IMR-90 (cell line): ENCODE measurements at regions not wholly inside any gene's neighbourhood (a gene's known extent, or its start where the extent isn't known, plus 50 kb on each side); places are given as distances from the start of the nearest gene placed in this dataset.

ENCODE experiments used
- ATAC-seq: fragments of 200-7000 bp; cut with Tn5 transposase; 2 replicates; pipeline ENCODE4 v1.9.1; 2020; ENCODE audit warnings: low read depth, mild to moderate bottlenecking, moderate library complexity
- BruUV-seq: library from RNA; stranded (reverse); fragments of 400-500 nt; replicated peaks from 2 replicates; lab custom pipeline; 2021; lab: Mats Ljungman, UMichigan
- CTCF ChIA-PET: fragments of 300-600 bp; formaldehyde crosslinking; extraction: SDS; loops from one replicate; lab custom pipeline; 2021; ENCODE audit warnings: antibody characterized with exemption; lab: Yijun Ruan, JAX
- POLR2A ChIA-PET: fragments of 300-600 bp; sonication (Branson Sonifier 250); formaldehyde crosslinking; loops from one replicate; lab custom pipeline; 2022; ENCODE audit warnings: antibody characterized with exemption; ENCODE audit not compliant: unreplicated experiment; lab: Charles Lee
- DNase-seq: peaks from one replicate; pipeline ENCODE4 v3.0.0; 2013
- H2AFZ ChIP-seq: replicated peaks from 2 replicates; pipeline ENCODE3; 2013; ENCODE audit warnings: low read length, mild to moderate bottlenecking; ENCODE audit not compliant: poor library complexity
- H2AK5ac ChIP-seq: 2 replicates; pipeline ENCODE4 v1.6.1; 2013; ENCODE audit warnings: low read depth, low read length, inconsistent platforms
- H2AK9ac ChIP-seq: replicated peaks from 2 replicates; pipeline ENCODE3; 2013; ENCODE audit warnings: mild to moderate bottlenecking, low read depth, low read length, moderate library complexity; ENCODE audit not compliant: poor library complexity
- H2BK120ac ChIP-seq: 2 replicates; pipeline ENCODE4 v1.6.1; 2013; ENCODE audit warnings: low read depth, low read length, inconsistent platforms
- H2BK15ac ChIP-seq: 3 replicates; pipeline ENCODE4 v1.6.1; 2013; ENCODE audit warnings: low read depth, low read length, inconsistent platforms
- H2BK20ac ChIP-seq: 2 replicates; pipeline ENCODE4 v1.6.1; 2013; ENCODE audit warnings: low read depth, mild to moderate bottlenecking, inconsistent platforms, low read length, moderate library complexity
- H2BK5ac ChIP-seq: 2 replicates; pipeline ENCODE4 v1.6.1; 2013; ENCODE audit warnings: mild to moderate bottlenecking, low read depth, low read length, inconsistent platforms; ENCODE audit not compliant: poor library complexity, severe bottlenecking
- H3K14ac ChIP-seq: replicated peaks from 2 replicates; pipeline ENCODE4 v1.6.1; 2013; ENCODE audit warnings: low read depth, low read length, inconsistent platforms
- H3K18ac ChIP-seq: 2 replicates; pipeline ENCODE4 v1.6.1; 2013; ENCODE audit warnings: low read depth, low read length, control low read depth
- H3K23ac ChIP-seq: 2 replicates; pipeline ENCODE4 v1.6.1; 2013; ENCODE audit warnings: low read depth, low read length, inconsistent platforms
- H3K27ac ChIP-seq: 2 replicates; pipeline ENCODE4 v1.5.1; 2013; ENCODE audit warnings: mild to moderate bottlenecking, control low read depth, low read length; ENCODE audit not compliant: insufficient read depth
- H3K27me3 ChIP-seq: 2 replicates; pipeline ENCODE4 v1.6.1; 2013; ENCODE audit warnings: low read length; ENCODE audit not compliant: control insufficient read depth, insufficient read depth
- H3K36me3 ChIP-seq: 2 replicates; pipeline ENCODE4 v1.6.1; 2013; ENCODE audit warnings: low read length, mixed read lengths; ENCODE audit not compliant: control insufficient read depth, insufficient read depth
- H3K4ac ChIP-seq: 2 replicates; pipeline ENCODE4 v1.6.1; 2013; ENCODE audit warnings: low read depth, low read length, inconsistent platforms
- H3K4me1 ChIP-seq: 2 replicates; pipeline ENCODE4 v1.6.1; 2013; ENCODE audit warnings: low read length, mixed read lengths; ENCODE audit not compliant: control insufficient read depth, insufficient read depth
- H3K4me2 ChIP-seq: 2 replicates; pipeline ENCODE4 v1.6.1; 2013; ENCODE audit warnings: low read depth, mild to moderate bottlenecking, control low read depth, low read length, moderate library complexity
- H3K4me3 ChIP-seq: 2 replicates; pipeline ENCODE4 v1.5.1; 2013; ENCODE audit warnings: low read depth, mild to moderate bottlenecking, control low read depth, low read length, moderate library complexity; ENCODE audit not compliant: insufficient read depth
- H3K56ac ChIP-seq: 2 replicates; pipeline ENCODE4 v1.6.1; 2013; ENCODE audit warnings: low read length, inconsistent platforms; ENCODE audit not compliant: insufficient read depth; ENCODE audit errors: extremely low read depth
- H3K79me1 ChIP-seq, 2 experiments: 2 replicates each; pipeline ENCODE4 v1.6.1; 2013; ENCODE audit warnings: low read length in 2 of 2, inconsistent platforms in 1 of 2, low read depth in 1 of 2
- H3K9ac ChIP-seq: 2 replicates; pipeline ENCODE4 v1.6.1; 2013; ENCODE audit warnings: low read depth, low read length, control low read depth
- H3K9me1 ChIP-seq: 2 replicates; pipeline ENCODE4 v1.6.1; 2013; ENCODE audit warnings: low read length, inconsistent platforms; ENCODE audit not compliant: insufficient read depth
- H3K9me3 ChIP-seq: 2 replicates; pipeline ENCODE4 v1.6.1; 2013; ENCODE audit warnings: low read length; ENCODE audit not compliant: control insufficient read depth, insufficient read depth
- H4K20me1 ChIP-seq: 2 replicates; pipeline ENCODE4 v1.6.1; 2013; ENCODE audit warnings: low read length, inconsistent platforms; ENCODE audit not compliant: insufficient read depth
- H4K5ac ChIP-seq: 2 replicates; pipeline ENCODE4 v1.6.1; 2013; ENCODE audit warnings: mild to moderate bottlenecking, low read depth, low read length, control low read depth
- H4K8ac ChIP-seq, 2 experiments: 2 replicates each; pipeline ENCODE4 v1.6.1; 2013; ENCODE audit warnings: low read depth in 2 of 2, low read length in 2 of 2, control low read depth in 1 of 2, inconsistent platforms in 1 of 2
- H4K91ac ChIP-seq: 2 replicates; pipeline ENCODE4 v1.6.1; 2013; ENCODE audit warnings: low read depth, low read length, inconsistent platforms; ENCODE audit not compliant: insufficient read depth
- BHLHE40 ChIP-seq: fragments of 150-350 bp; IDR thresholded peaks from 2 replicates; pipeline ENCODE4 v1.6.1; 2016; ENCODE audit warnings: mild to moderate bottlenecking, low read depth, low read length
- CEBPB ChIP-seq: IDR thresholded peaks from 2 replicates; pipeline ENCODE4 v1.6.1; 2012; ENCODE audit warnings: low read depth, low read length, improper control_type of control experiment
- CHD1 ChIP-seq: IDR thresholded peaks from 2 replicates; pipeline ENCODE4 v1.6.1; 2012; ENCODE audit warnings: low read depth, low read length, improper control_type of control experiment
- CTCF ChIP-seq: conservative IDR thresholded peaks from 2 replicates; pipeline ENCODE4 v1.5.1; 2012; ENCODE audit warnings: mild to moderate bottlenecking, low read depth, low read length, improper control_type of control experiment
- ELK1 ChIP-seq: fragments of 150-350 bp; IDR thresholded peaks from 2 replicates; pipeline ENCODE4 v1.6.1; 2016; ENCODE audit warnings: low read depth, mild to moderate bottlenecking, low read length, moderate library complexity, borderline replicate concordance
- FOS ChIP-seq: fragments of 150-350 bp; IDR thresholded peaks from 2 replicates; pipeline ENCODE4 v1.6.1; 2016; ENCODE audit warnings: low read depth, low read length
- MAZ ChIP-seq: IDR thresholded peaks from 2 replicates; pipeline ENCODE4 v1.6.1; 2012; ENCODE audit warnings: low read depth, mild to moderate bottlenecking, low read length, improper control_type of control experiment, moderate library complexity, borderline replicate concordance
- MXI1 ChIP-seq: IDR thresholded peaks from 2 replicates; pipeline ENCODE4 v1.6.1; 2012; ENCODE audit warnings: low read depth, mild to moderate bottlenecking, low read length, moderate library complexity, borderline replicate concordance
- POLR2A ChIP-seq: IDR thresholded peaks from 2 replicates; pipeline ENCODE4 v1.6.1; 2012; ENCODE audit warnings: mild to moderate bottlenecking, low read depth, low read length
- RAD21 ChIP-seq: IDR thresholded peaks from 2 replicates; pipeline ENCODE4 v1.6.1; 2012; ENCODE audit warnings: low read length, improper control_type of control experiment
- RCOR1 ChIP-seq: IDR thresholded peaks from 2 replicates; pipeline ENCODE4 v1.6.1; 2012; ENCODE audit warnings: mild to moderate bottlenecking, low read length, improper control_type of control experiment; ENCODE audit not compliant: insufficient replicate concordance
- RFX5 ChIP-seq: IDR thresholded peaks from 2 replicates; pipeline ENCODE4 v1.8.0; 2012; ENCODE audit warnings: low read depth, mild to moderate bottlenecking, low read length, moderate library complexity
- USF2 ChIP-seq: fragments of 150-350 bp; IDR thresholded peaks from 2 replicates; pipeline ENCODE4 v1.6.1; 2017; ENCODE audit warnings: mild to moderate bottlenecking, antibody characterized with exemption, low read length, low read depth
- WGBS, 2 experiments: methylation state at CpG; one replicate each; pipeline versions ENCODE4 v1.1.5 to v1.1.7; 2013; ENCODE audit warnings: missing lambda C conversion rate in 2 of 2; ENCODE audit not compliant: insufficient read length in 1 of 2; ENCODE audit errors: extremely low coverage in 2 of 2; 5-methylcytosine and 5-hydroxymethylcytosine counted together
- dilution Hi-C: fragments of 300-500 bp; cut with HindIII; formaldehyde crosslinking; loops from one replicate; pipeline ENCODE4 v1.14.3; 2018; ENCODE audit warnings: low sequenced_read_pairs; ENCODE audit not compliant: unreplicated experiment
- in situ Hi-C: fragments of 300-500 bp; cut with MboI; formaldehyde crosslinking; loops from 3 replicates; pipeline ENCODE4 v1.14.3; 2019; ENCODE audit warnings: low sequenced_read_pairs, inconsistent platforms, mixed read lengths
- intact Hi-C: fragments of 100-400 bp; cut with micrococcal nuclease; formaldehyde crosslinking; loops from 2 replicates; pipeline ENCODE4 v1.10.0; 2022

GRCh38 chr18:46269275-46269674 lies 165.1 kb downstream of the HAUS1 start:
- Histone ChIP-seq H2AK9ac (no peak overlapping the region), H2AFZ (no peak overlapping the region), H3K23ac (no peak overlapping the region), H3K4me1 (no peaks in the 10 kb centered on the region), H2BK20ac (no peak overlapping the region), H3K9ac (no peak overlapping the region), H3K14ac (no peak overlapping the region), H3K4ac (no peak overlapping the region), H3K79me1 (peaks cover 3 to 7% of the 10 kb centered on the region in 2 experiments), H3K27ac (no peak overlapping the region), H3K36me3 (peaks cover 7% of the 10 kb centered on the region), H2BK120ac (no peak overlapping the region), H4K8ac (no peak overlapping the region), H3K56ac (no peak overlapping the region), H3K9me1 (0 out of 2 replicates have a peak, but pooled peaks cover 2% of the 10 kb centered on the region), H4K5ac (no peak overlapping the region), H4K20me1 (no peaks in the 10 kb centered on the region), H3K4me3 (no peak overlapping the region), H3K9me3 (no peaks in the 10 kb centered on the region), H2BK15ac (no peak overlapping the region), H3K4me2 (no peak overlapping the region), H3K18ac (no peak overlapping the region), H2AK5ac (no peak overlapping the region), H2BK5ac (no peak overlapping the region), H4K91ac (no peak overlapping the region), H3K27me3 (no peaks in the 10 kb centered on the region)
- dilution Hi-C loops: no loop called here
- in situ Hi-C loops: no loop called here
- intact Hi-C loops: no loop called here
- DNase-seq (no peak), ATAC-seq (no peak)
- WGBS, 2 experiments: no CpG with 5 or more reads among the region's 1 CpG
- BruUV-seq: no TSS peak
- ChIA-PET POLR2A (no interaction called here), CTCF (interaction anchor here (0.6 kb wide), 1 partner anchor 12 kb away, joined by 6 read pairs; no protein-coding TSS in a partner anchor)
- no peak for TF ChIP-seq POLR2A
- TF ChIP-seq CEBPB: no peak
- TF ChIP-seq USF2: no peak
- no peak for TF ChIP-seq BHLHE40
- no peak for TF ChIP-seq CHD1
- TF ChIP-seq MXI1: no peak
- TF ChIP-seq MAZ: no peak
- no peak for TF ChIP-seq RAD21
- TF ChIP-seq CTCF: no peak
- TF ChIP-seq FOS: no peak
- no peak for TF ChIP-seq RFX5
- no peak for TF ChIP-seq ELK1
- TF ChIP-seq RCOR1: no peak
